ENCODE measurements at regions not wholly inside any gene's neighbourhood (a gene's known extent, or its start where the extent isn't known, plus 50 kb on each side); places are given as distances from the start of the nearest gene placed in this dataset.
"Not testable (repeated sequence)": the region's sequence is repeated elsewhere in the genome, so short reads cannot be mapped to it uniquely, and the experiment has no call there.

GRCh38 chr12:9361879-9362326, 153.7 kb upstream of the PZP start:
- Histone ChIP-seq H3K9ac (ENCODE audit: low read length) (no peak overlapping the region), H3K4me1 (ENCODE audit: control insufficient read depth, low read depth, low read length) (peaks cover 32% of the 10 kb centered on the region), H3K27me3 (ENCODE audit: control insufficient read depth, insufficient read depth, low read length) (no peaks in the 10 kb centered on the region), H3K36me3 (ENCODE audit: control insufficient read depth, low read depth, low read length) (no peaks in the 10 kb centered on the region), H3K27ac (ENCODE audit: low read length) (no peak overlapping the region), H3K4me3 (ENCODE audit: low read length) (no peak overlapping the region), H3K9me3 (ENCODE audit: control insufficient read depth, low read depth, low read length) (no peaks in the 10 kb centered on the region)

DNA sequence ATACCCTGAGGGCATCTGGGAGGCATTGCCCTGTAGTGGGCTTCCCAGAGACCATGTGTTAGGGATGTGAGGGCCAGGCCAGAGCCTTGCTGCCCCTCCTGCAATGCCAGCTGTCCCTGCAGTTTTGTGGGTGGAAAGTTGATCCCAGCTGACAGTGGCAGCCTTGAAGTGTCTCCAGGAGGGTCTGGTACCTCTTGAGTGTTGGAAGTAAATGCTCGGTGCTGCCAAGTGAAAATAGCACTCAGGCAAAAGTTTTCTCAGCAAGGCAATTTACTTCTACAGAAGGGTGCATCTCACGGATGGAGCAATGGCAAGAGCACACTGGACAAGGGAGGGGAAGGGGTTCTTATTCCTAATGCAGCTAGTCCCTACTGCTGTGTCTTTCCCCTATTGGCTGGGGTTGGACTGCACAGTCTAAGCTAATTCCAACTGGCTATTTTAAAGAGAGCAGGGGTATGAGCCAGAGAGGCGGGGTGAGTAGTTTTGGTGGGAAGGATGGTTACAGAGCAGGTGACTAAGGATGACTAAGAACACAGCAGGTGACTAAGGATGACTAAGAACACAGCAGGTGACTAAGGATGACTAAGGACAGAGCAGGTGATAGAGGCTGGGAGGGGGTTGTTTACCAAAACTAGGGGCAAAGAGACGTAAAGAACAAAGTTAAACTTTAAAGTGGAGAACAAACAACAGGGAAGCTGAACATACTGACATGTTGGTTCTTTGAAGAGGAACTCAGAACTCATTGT, 146.0 kb upstream of the PZP start:
- not testable (repeated sequence) for H3K36me3 ChIP-seq (ENCODE audit: control insufficient read depth, low read depth, low read length); H3K4me1 ChIP-seq (ENCODE audit: control insufficient read depth, low read depth, low read length); H3K27me3 ChIP-seq (ENCODE audit: control insufficient read depth, insufficient read depth, low read length); H3K9ac ChIP-seq (ENCODE audit: low read length); H3K4me3 ChIP-seq (ENCODE audit: low read length); H3K27ac ChIP-seq (ENCODE audit: low read length)
- H3K9me3 ChIP-seq (ENCODE audit: control insufficient read depth, low read depth, low read length) = peaks cover 12% of the 10 kb centered on the region

DNA sequence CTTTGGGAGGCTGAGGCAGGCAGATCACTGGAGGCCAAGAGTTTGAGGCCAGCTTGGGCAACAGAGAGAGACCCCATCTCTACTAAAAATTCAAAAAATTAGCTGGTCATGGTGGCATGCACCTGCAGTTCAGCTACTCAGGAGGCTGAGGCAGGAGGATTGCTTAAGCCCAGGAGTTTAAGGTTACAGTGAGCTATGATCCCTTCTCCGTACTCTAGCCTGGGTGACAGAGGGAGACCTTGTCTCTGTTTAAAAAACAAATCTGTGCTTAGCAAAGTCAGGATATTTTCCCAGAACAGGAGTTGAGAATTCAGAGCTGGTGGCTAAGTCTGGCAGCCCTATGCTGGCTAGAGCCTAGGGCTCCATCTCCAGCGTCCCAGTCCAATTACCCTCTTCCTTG, 142.9 kb upstream of the PZP start:
- H3K4me1 ChIP-seq (ENCODE audit: control insufficient read depth, low read depth, low read length) = no peaks in the 10 kb centered on the region
- H3K9ac ChIP-seq (ENCODE audit: low read length) = no peak overlapping the region
- H3K4me3 ChIP-seq (ENCODE audit: low read length) = no peak overlapping the region
- no peaks in the 10 kb centered on the region for H3K36me3 ChIP-seq (ENCODE audit: control insufficient read depth, low read depth, low read length)
- no peaks in the 10 kb centered on the region for H3K27me3 ChIP-seq (ENCODE audit: control insufficient read depth, insufficient read depth, low read length)
- H3K9me3 ChIP-seq (ENCODE audit: control insufficient read depth, low read depth, low read length) = peaks cover 12% of the 10 kb centered on the region
- H3K27ac ChIP-seq (ENCODE audit: low read length) = no peak overlapping the region

GRCh38 chr12:9349888-9350885, 142.0 kb upstream of the PZP start:
- Histone ChIP-seq H3K9me3 (ENCODE audit: control insufficient read depth, low read depth, low read length) (peaks cover 12% of the 10 kb centered on the region), H3K36me3 (ENCODE audit: control insufficient read depth, low read depth, low read length) (no peaks in the 10 kb centered on the region), H3K4me1 (ENCODE audit: control insufficient read depth, low read depth, low read length) (no peaks in the 10 kb centered on the region), H3K9ac (ENCODE audit: low read length) (no peak overlapping the region), H3K27me3 (ENCODE audit: control insufficient read depth, insufficient read depth, low read length) (no peaks in the 10 kb centered on the region), H3K27ac (ENCODE audit: low read length) (no peak overlapping the region), H3K4me3 (ENCODE audit: low read length) (no peak overlapping the region)

- H3K27ac ChIP-seq (ENCODE audit: low read length) = no peak overlapping the region
- H3K9ac ChIP-seq (ENCODE audit: low read length) = no peak overlapping the region
- no peak overlapping the region for H3K4me3 ChIP-seq (ENCODE audit: low read length)
- no peaks in the 10 kb centered on the region for H3K36me3 ChIP-seq (ENCODE audit: control insufficient read depth, low read depth, low read length)
- H3K4me1 ChIP-seq (ENCODE audit: control insufficient read depth, low read depth, low read length) = no peaks in the 10 kb centered on the region
- no peaks in the 10 kb centered on the region for H3K27me3 ChIP-seq (ENCODE audit: control insufficient read depth, insufficient read depth, low read length)
- H3K9me3 ChIP-seq (ENCODE audit: control insufficient read depth, low read depth, low read length) = peaks cover 2% of the 10 kb centered on the region
Measured at GRCh38 chr12:9348906-9349518, 140.8 kb upstream of the PZP start.

DNA sequence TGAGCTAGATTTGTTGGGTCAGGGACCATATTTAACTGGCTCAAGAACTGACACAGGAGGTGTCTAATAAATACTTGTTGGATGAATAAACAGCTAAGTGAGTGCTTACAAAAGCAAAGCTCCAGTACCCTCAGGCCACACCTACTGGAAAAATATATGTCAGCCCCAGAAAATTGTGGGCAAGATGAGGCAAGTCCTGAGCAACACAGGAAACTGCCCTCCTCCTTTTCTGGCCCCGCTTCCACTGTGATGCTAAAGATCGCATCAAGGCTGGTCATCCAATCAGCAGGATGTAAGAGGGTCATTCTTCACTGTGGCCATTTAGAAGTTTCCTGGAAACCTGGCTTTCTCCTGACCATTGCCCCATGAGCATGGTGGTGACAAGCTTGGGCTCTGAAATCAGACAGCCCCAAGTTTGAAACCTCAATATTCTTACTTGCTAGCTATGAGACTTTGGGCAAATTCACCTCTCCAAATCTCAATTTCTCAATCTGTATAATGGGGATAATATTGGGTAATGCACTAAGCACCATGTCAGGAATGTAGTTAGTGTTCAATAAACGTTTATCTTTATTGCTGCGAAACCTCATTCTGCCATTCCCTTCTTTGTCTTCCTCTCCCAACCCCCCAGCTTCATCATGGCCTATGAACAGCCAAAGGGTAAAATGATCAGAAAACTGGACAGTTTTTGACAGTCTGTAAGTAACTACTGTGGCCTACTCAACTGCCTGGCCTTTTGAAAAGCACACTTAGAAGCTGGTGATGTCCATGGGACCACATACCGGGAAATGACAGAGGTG, 139.3 kb upstream of the PZP start:
- Histone ChIP-seq H3K4me3 (ENCODE audit: low read length) (no peak overlapping the region), H3K9ac (ENCODE audit: low read length) (no peak overlapping the region), H3K4me1 (ENCODE audit: control insufficient read depth, low read depth, low read length) (no peaks in the 10 kb centered on the region), H3K27me3 (ENCODE audit: control insufficient read depth, insufficient read depth, low read length) (no peaks in the 10 kb centered on the region), H3K9me3 (ENCODE audit: control insufficient read depth, low read depth, low read length) (no peaks in the 10 kb centered on the region), H3K36me3 (ENCODE audit: control insufficient read depth, low read depth, low read length) (no peaks in the 10 kb centered on the region), H3K27ac (ENCODE audit: low read length) (no peak overlapping the region)

DNA sequence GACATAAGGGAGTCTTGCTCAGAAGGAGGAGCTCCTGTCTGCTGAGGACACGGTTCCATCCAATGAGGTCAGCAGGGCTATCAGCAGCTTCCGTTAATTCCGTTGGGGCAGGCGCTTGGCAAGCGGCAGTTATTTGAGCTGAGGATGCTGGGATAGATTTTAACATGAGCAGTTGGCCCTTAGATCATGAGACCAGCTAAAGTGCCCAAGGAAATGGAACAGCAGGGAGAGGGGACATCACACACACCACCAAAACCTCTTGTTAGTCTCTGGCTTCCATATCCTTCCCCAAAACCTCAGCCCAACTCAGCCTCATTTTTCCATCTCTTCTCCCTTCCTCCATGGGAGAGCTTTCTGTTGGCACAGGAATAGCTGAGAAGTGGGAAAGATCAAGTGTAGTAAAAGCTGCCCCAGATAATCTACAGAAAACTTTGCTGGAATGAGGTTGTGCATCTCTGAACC, 138.7 kb upstream of the PZP start:
- H3K36me3 ChIP-seq (ENCODE audit: control insufficient read depth, low read depth, low read length) = no peaks in the 10 kb centered on the region
- no peaks in the 10 kb centered on the region for H3K27me3 ChIP-seq (ENCODE audit: control insufficient read depth, insufficient read depth, low read length)
- H3K9me3 ChIP-seq (ENCODE audit: control insufficient read depth, low read depth, low read length) = no peaks in the 10 kb centered on the region
- H3K4me1 ChIP-seq (ENCODE audit: control insufficient read depth, low read depth, low read length) = no peaks in the 10 kb centered on the region
- H3K4me3 ChIP-seq (ENCODE audit: low read length) = no peak overlapping the region
- no peak overlapping the region for H3K9ac ChIP-seq (ENCODE audit: low read length)
- no peak overlapping the region for H3K27ac ChIP-seq (ENCODE audit: low read length)

DNA sequence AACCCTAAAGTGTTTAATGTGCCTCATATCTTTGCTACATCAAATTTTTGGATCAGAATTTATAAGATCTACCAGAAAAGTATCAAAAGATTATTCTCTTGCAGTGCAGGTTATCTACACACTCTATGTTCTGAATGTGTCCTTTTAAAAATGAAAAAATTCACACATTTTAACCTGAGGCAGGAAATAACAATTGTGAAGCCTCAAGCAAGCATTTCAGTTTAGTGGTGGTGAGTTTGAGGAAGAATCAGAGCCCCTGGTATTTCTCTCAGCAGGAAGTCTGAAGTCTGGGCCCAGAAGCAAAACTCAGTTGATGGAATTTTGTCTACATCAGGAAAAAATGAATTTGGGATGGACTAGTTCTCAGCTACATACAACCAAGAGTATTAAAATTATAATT, 137.0 kb upstream of the PZP start:
- H3K4me1 ChIP-seq (ENCODE audit: control insufficient read depth, low read depth, low read length) = no peaks in the 10 kb centered on the region
- no peak overlapping the region for H3K9ac ChIP-seq (ENCODE audit: low read length)
- H3K36me3 ChIP-seq (ENCODE audit: control insufficient read depth, low read depth, low read length) = no peaks in the 10 kb centered on the region
- H3K27ac ChIP-seq (ENCODE audit: low read length) = no peak overlapping the region
- no peak overlapping the region for H3K4me3 ChIP-seq (ENCODE audit: low read length)
- H3K9me3 ChIP-seq (ENCODE audit: control insufficient read depth, low read depth, low read length) = no peaks in the 10 kb centered on the region
- H3K27me3 ChIP-seq (ENCODE audit: control insufficient read depth, insufficient read depth, low read length) = no peaks in the 10 kb centered on the region

- no peaks in the 10 kb centered on the region for H3K36me3 ChIP-seq (ENCODE audit: control insufficient read depth, low read depth, low read length)
Measured at GRCh38 chr12:9344541-9344940, 136.3 kb upstream of the PZP start.

DNA sequence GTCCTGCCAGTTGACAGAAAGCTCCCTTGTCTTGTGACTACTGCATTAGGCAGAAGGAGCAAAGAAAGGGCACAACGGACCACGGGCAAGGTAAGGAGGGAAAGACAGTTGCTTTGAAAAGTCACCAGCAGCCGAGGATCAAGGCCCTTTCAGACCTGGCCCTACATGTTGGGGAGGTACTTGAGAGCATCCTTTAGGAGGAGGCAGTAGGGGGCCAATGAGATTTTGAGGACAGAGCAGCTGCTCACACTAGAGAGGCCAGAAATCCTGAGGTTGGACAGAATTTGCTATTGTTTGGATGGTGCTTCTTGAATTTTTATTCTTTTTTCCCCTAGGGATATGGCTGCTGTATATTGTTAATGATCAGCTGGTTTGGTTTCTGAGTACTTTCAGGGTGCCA, 135.5 kb upstream of the PZP start:
- no peaks in the 10 kb centered on the region for H3K9me3 ChIP-seq (ENCODE audit: control insufficient read depth, low read depth, low read length)
- no peak overlapping the region for H3K4me3 ChIP-seq (ENCODE audit: low read length)
- no peaks in the 10 kb centered on the region for H3K27me3 ChIP-seq (ENCODE audit: control insufficient read depth, insufficient read depth, low read length)
- H3K4me1 ChIP-seq (ENCODE audit: control insufficient read depth, low read depth, low read length) = no peaks in the 10 kb centered on the region
- H3K27ac ChIP-seq (ENCODE audit: low read length) = no peak overlapping the region
- H3K36me3 ChIP-seq (ENCODE audit: control insufficient read depth, low read depth, low read length) = no peaks in the 10 kb centered on the region
- H3K9ac ChIP-seq (ENCODE audit: low read length) = no peak overlapping the region

More at GRCh38 chr12:9344541-9344940, 136.3 kb upstream of the PZP start:
- no peak overlapping the region for H3K9ac ChIP-seq (ENCODE audit: low read length)
- no peaks in the 10 kb centered on the region for H3K4me1 ChIP-seq (ENCODE audit: control insufficient read depth, low read depth, low read length)
- no peak overlapping the region for H3K27ac ChIP-seq (ENCODE audit: low read length)
- no peak overlapping the region for H3K4me3 ChIP-seq (ENCODE audit: low read length)
- H3K27me3 ChIP-seq (ENCODE audit: control insufficient read depth, insufficient read depth, low read length) = no peaks in the 10 kb centered on the region
- no peaks in the 10 kb centered on the region for H3K9me3 ChIP-seq (ENCODE audit: control insufficient read depth, low read depth, low read length)
